Testis (tissue), 2 donors: ENCODE measurements at regions not wholly inside any gene's neighbourhood (a gene's known extent, or its start where the extent isn't known, plus 50 kb on each side); places are given as distances from the start of the nearest gene placed in this dataset.

Experiments used
- DNase-seq: peaks from one replicate; pipeline ENCODE4 v3.0.0-alpha.2; 2019
- H3K27ac ChIP-seq, 2 donors: fragments of 200-600 bp; sonication (generic); one replicate each; pipeline ENCODE4 v1.5.1; 2019
- H3K27me3 ChIP-seq: fragments of 200-600 bp; sonication (generic); one replicate; pipeline ENCODE4 v1.5.1; 2019
- H3K36me3 ChIP-seq: fragments of 200-600 bp; sonication (generic); one replicate; pipeline ENCODE4 v1.5.1; 2017; ENCODE audit warnings: low read depth; ENCODE audit errors: missing control alignments
- H3K4me1 ChIP-seq: fragments of 200-600 bp; sonication (generic); one replicate; pipeline ENCODE4 v1.5.1; 2019
- H3K4me3 ChIP-seq, 2 donors: fragments of 200-600 bp; sonication (generic); one replicate each; pipeline ENCODE4 v1.5.1; 2017 to 2019
- H3K9me3 ChIP-seq: fragments of 200-600 bp; sonication (generic); one replicate; pipeline ENCODE4 v1.5.1; 2017
- POLR2A ChIP-seq: fragments of 450-650 bp; IDR thresholded peaks from one replicate; pipeline ENCODE4 v1.6.1; 2017; ENCODE audit warnings: antibody characterized with exemption, mild to moderate bottlenecking, moderate library complexity
- WGBS, 2 donors: methylation state at CpG; one replicate each; pipeline ENCODE4 v1.1.5; 2018; 5-methylcytosine and 5-hydroxymethylcytosine counted together
- intact Hi-C: fragments of 100-400 bp; cut with DNase I; formaldehyde crosslinking; loops from one replicate; pipeline ENCODE4 v1.15.1; 2023; ENCODE audit warnings: low total_unique reads
- TF ChIP-seq, protein P1 (sequence below), 3 experiments: fragments of 450-650 bp in 2 of 3; fragments of 200-600 bp in 1 of 3; sonication (generic) in 1 of 3; IDR thresholded peaks; one replicate each; pipeline ENCODE4 v1.5.1; 2016 to 2019; ENCODE audit warnings: antibody characterized with exemption in 3 of 3, mild to moderate bottlenecking in 2 of 3, moderate library complexity in 1 of 3

DNA sequence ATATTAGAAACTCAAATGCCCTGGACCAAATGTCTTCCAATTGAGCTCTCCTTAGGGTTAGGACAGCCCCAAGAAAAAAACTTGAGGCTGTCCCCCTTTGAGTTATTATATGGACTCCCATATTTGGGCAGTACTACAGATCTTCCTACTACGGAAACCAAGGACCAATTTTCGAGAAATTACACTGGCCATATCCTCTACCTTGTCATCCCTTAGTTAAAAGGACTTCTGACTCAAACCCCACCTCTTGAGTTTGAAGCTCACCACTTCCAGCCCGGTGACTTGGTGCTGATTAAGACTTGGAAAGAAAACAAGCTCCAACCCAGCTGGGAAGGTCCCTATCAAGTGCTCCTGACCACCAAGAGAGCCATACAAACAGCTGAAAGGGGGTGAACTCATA lies 497.0 kb upstream of the GRAMD2B start:
- no peak for DNase-seq

DNA sequence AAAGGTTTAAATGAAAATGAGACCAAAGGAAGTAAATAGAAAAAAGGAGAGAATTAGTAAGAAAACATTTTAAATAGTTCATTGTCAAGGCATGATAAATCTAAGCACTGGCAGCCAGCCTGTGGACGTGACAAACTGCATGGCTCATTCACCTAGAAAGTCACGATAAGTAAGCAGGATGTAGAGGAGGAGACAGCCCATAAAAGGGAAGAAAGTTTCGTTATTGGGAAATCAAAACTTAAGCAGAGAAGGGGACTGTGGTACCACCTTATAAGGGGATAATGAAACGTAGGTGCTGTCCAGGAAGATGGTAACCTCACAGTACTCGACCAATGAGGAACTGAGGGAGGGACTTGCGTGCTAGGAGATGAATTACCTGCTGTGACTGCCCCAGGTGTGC lies 494.5 kb upstream of the GRAMD2B start:
- no peak for DNase-seq
- no peak overlapping the region for H3K27ac ChIP-seq
- WGBS, 2 donors: 78 to 80% methylated on average over 6 of the region's 6 CpGs
- H3K27me3 ChIP-seq: no peaks in the 10 kb centered on the region
- H3K9me3 ChIP-seq: no peaks in the 10 kb centered on the region
- TF ChIP-seq, protein P1, sequence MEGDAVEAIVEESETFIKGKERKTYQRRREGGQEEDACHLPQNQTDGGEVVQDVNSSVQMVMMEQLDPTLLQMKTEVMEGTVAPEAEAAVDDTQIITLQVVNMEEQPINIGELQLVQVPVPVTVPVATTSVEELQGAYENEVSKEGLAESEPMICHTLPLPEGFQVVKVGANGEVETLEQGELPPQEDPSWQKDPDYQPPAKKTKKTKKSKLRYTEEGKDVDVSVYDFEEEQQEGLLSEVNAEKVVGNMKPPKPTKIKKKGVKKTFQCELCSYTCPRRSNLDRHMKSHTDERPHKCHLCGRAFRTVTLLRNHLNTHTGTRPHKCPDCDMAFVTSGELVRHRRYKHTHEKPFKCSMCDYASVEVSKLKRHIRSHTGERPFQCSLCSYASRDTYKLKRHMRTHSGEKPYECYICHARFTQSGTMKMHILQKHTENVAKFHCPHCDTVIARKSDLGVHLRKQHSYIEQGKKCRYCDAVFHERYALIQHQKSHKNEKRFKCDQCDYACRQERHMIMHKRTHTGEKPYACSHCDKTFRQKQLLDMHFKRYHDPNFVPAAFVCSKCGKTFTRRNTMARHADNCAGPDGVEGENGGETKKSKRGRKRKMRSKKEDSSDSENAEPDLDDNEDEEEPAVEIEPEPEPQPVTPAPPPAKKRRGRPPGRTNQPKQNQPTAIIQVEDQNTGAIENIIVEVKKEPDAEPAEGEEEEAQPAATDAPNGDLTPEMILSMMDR (IDR thresholded peaks at IDR 0.05): no peak
- TF ChIP-seq POLR2A: no peak
- no peaks in the 10 kb centered on the region for H3K4me1 ChIP-seq
- no peak overlapping the region for H3K4me3 ChIP-seq
- no peaks in the 10 kb centered on the region for H3K36me3 ChIP-seq
- intact Hi-C loops: no loop called here

More for the DNA sequence above, 497.0 kb upstream of the GRAMD2B start:
- no peak overlapping the region for H3K4me3 ChIP-seq
- no peak for TF ChIP-seq POLR2A
- TF ChIP-seq, protein P1 (IDR thresholded peaks at IDR 0.05): no peak
- intact Hi-C loops: no loop called here
- 86% methylated on average over 3 of the region's 3 CpGs for WGBS, 2 donors
- no peak overlapping the region for H3K27ac ChIP-seq
- H3K36me3 ChIP-seq: no peaks in the 10 kb centered on the region
- H3K9me3 ChIP-seq: no peaks in the 10 kb centered on the region
- H3K27me3 ChIP-seq: no peaks in the 10 kb centered on the region
- no peaks in the 10 kb centered on the region for H3K4me1 ChIP-seq

DNA sequence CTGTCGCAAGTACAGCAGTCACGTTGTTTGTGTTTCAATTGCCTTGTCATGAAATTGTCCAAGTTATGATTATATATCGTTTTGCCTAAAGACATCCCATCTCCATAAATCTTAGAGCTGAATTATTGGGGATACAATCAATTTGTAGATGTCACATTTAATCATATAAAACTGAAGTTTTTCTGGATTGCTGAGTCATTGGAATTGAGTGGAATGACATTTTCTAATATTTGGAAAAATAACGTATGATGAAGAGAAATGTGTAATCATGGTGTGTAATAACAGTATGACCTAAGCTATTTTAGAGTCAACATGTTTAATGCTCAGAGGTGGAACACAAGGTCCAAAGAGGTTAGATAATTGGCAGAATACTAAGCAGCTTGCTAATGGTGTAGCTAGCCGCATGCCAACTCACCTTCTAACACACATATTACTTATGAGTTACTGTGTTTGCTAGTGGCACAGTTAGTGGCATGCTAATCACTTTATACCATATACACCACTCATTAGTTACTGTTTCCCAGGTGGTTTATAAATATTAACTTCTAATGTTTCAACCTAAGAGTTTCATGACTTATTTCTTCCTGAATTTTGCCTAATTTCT lies 473.1 kb upstream of the GRAMD2B start:
- Histone ChIP-seq H3K4me3 (no peak overlapping the region), H3K27me3 (no peaks in the 10 kb centered on the region), H3K36me3 (no peaks in the 10 kb centered on the region), H3K27ac (no peak overlapping the region), H3K9me3 (no peaks in the 10 kb centered on the region), H3K4me1 (no peaks in the 10 kb centered on the region)
- DNase-seq: no peak
- intact Hi-C loops: no loop called here
- 76 to 85% methylated on average over 5 of the region's 5 CpGs for WGBS, 2 donors
- TF ChIP-seq, protein P1 (IDR thresholded peaks at IDR 0.05): no peak

DNA sequence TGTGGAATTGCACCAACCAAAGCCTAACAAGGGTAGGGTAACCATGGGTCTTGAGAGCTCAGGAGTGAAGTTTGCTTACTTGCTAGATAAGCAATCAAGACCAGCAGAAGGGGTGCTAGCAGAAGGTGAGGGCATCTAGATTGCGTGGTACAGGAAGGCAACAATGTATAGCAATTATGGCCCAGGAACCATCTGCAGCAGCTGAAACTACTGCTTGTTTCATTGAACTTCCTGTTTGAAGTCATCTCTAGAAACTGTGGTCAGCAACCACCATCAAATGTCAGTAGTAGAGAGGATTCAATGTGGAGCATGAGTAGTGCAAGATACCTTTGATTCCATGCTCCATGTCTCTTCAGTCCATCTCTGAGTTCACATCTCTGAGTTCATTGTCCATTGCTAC lies 462.1 kb upstream of the GRAMD2B start:
- intact Hi-C loops: no loop called here
- no peaks in the 10 kb centered on the region for H3K9me3 ChIP-seq
- TF ChIP-seq, protein P1 (IDR thresholded peaks at IDR 0.05): no peak
- TF ChIP-seq POLR2A: no peak
- WGBS, 2 donors: 89 to 100% methylated on average over 1 of the region's 1 CpG
- no peaks in the 10 kb centered on the region for H3K27me3 ChIP-seq
- no peaks in the 10 kb centered on the region for H3K36me3 ChIP-seq
- no peaks in the 10 kb centered on the region for H3K4me1 ChIP-seq
- DNase-seq: no peak
- H3K4me3 ChIP-seq: no peak overlapping the region
- H3K27ac ChIP-seq: no peak overlapping the region

DNA sequence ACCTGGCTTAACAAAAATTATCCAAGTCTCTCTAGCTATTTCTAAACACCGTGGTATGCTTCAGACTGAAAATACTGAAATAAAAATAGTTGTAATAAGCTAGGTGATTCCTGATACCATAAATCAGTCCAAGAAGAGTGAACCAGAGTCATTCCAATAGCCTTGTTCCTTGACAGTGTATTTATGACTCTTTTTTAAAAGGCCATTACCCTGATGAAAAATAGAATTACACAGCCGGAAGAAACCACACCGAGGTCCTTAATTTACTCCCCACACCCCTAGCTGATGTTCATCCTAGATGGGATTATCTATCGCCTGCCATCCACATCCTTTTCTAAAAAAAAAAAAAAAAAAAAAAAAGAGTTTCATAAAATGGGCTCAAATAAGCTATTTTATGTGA lies 457.6 kb upstream of the GRAMD2B start:
- Histone ChIP-seq H3K9me3 (no peaks in the 10 kb centered on the region), H3K36me3 (no peaks in the 10 kb centered on the region), H3K4me3 (no peak overlapping the region), H3K27me3 (no peaks in the 10 kb centered on the region), H3K27ac (no peak overlapping the region), H3K4me1 (no peaks in the 10 kb centered on the region)
- intact Hi-C loops: no loop called here
- no peak for TF ChIP-seq POLR2A
- TF ChIP-seq, protein P1 (IDR thresholded peaks at IDR 0.05): no peak
- no peak for DNase-seq
- 90 to 93% methylated on average over 4 of the region's 4 CpGs for WGBS, 2 donors
